Activated T-helper 1 cell treated with Interleukin-2 at 50 U/mL for 16 hours (primary cell): ENCODE measurements at regions not wholly inside any gene's neighbourhood (a gene's known extent, or its start where the extent isn't known, plus 50 kb on each side); places are given as distances from the start of the nearest gene placed in this dataset.
"Not testable (repeated sequence)": the region's sequence is repeated elsewhere in the genome, so short reads cannot be mapped to it uniquely, and the experiment has no call there.

ENCODE experiments used
- DNase-seq: peaks from one replicate; pipeline ENCODE4 v3.0.0-alpha.2; 2020; ENCODE audit warnings: low read depth

- no peak for DNase-seq
These were observed 1072.1 kb downstream of the NXPH1 start for GRCh38 chr7:9505516-9505915.

- no peak for DNase-seq
These were observed 1073.9 kb downstream of the NXPH1 start for GRCh38 chr7:9507290-9507689.

DNA sequence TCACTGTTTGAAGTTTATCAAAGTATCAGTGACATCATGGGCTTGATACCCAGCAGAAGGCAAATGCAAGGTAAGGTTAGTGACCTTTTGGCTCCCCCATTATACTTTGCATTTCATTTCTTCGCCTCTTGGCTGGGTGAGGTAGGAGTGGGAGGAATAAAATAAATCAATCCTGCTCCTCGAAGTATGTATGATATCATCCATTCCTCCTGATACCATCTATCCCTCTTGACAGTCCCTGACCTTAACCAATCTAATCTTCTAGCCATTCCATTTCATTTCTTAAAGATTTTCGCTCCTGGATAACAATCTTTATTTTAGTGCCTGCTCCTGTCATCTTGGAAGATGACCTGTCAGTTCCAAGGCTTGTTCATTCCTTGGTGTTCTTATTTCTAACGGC, 1083.3 kb downstream of the NXPH1 start:
- no peak for DNase-seq

- no peak for DNase-seq
These were observed 1090.2 kb downstream of the NXPH1 start for GRCh38 chr7:9523579-9523978.

DNA sequence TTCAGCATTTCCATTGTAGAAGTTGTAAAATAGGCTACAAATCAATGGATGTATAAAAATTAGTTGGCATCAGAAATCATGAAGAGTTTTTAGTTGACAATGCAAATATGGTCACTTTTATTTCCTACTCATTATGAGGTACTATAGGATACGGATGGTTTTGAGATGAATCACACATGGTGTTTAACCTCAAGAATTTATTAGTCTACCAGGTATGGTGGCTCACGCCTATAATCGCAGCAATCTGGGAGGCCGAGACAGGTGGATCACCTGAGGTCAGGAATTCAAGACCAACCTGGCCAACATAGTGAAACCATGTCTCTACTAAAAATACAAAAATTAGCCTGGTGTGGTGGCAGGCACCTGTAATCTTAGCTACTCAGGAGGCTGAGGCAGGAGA, 1119.0 kb downstream of the NXPH1 start:
- not testable (repeated sequence) for DNase-seq

GRCh38 chr7:9557853-9558252, 1124.4 kb downstream of the NXPH1 start:
- DNase-seq = no peak

DNA sequence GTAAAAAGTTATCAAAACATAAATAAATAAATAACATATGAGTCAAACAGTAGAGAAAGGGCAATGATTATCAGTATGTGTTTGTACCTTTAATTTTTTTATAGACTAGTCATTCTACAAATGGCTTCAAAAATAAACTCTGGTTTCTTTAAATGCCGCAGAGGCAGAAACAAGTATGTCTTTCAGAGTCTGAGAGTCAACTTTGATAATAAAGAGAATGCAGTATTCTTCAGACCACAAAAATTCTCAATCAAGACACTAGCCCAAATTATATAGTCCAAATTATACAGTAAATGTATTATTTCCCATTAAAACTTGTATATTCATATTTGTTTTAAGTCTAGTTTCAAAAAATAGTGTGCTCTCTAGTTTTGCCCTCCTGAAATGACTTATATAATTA, 1142.3 kb downstream of the NXPH1 start:
- DNase-seq = no peak

- DNase-seq = no peak
These were observed 1149.4 kb downstream of the NXPH1 start for GRCh38 chr7:9582824-9583223.

- DNase-seq = no peak
These were observed 1165.0 kb downstream of the NXPH1 start for GRCh38 chr7:9598411-9598810.

GRCh38 chr7:9600974-9601373, 1167.6 kb downstream of the NXPH1 start:
- no peak for DNase-seq

GRCh38 chr7:9603291-9603690, 1169.9 kb downstream of the NXPH1 start:
- no peak for DNase-seq

DNA sequence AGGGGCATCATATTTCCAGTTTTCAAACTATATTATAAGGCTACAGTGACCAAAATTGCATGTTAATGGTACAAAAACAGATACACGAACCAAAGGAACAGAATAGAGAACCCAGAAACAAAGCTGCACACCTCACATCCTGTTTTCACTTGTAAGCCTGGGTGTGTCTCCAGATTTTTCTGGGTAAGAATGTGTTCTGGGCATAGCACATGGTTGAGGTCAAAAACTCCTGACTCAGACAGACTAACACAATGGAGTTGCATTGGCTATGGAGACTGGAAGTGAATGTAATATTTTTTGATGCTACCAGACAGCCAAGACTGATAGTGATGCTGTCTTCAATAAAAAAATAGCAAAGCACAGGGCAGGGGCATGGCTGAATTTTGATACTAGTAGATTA, 1175.2 kb downstream of the NXPH1 start:
- DNase-seq = no peak

DNA sequence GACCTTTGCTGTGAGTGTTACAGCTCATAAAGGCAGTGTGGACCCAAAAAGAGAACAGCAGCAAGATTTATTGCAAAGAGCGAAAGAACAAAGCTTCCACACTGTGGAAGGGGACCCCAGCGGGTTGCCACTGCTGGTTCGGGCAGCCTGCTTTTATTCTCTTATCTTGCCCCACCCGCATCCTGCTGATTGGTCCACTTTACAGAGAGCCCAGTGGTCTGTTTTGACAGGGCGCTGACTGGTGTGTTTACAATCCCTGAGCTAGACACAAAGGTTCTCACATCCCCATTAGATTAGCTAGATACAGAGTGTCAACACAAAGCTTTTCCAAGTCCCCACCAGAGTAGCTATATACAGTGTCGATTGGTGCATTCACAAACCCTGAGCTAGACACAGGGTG, 1187.5 kb downstream of the NXPH1 start:
- DNase-seq = not testable (repeated sequence)

- not testable (repeated sequence) for DNase-seq
These were observed 1188.0 kb downstream of the NXPH1 start for GRCh38 chr7:9621306-9621902.

- DNase-seq = no peak
These were observed 1188.5 kb downstream of the NXPH1 start for GRCh38 chr7:9621927-9622326.

DNA sequence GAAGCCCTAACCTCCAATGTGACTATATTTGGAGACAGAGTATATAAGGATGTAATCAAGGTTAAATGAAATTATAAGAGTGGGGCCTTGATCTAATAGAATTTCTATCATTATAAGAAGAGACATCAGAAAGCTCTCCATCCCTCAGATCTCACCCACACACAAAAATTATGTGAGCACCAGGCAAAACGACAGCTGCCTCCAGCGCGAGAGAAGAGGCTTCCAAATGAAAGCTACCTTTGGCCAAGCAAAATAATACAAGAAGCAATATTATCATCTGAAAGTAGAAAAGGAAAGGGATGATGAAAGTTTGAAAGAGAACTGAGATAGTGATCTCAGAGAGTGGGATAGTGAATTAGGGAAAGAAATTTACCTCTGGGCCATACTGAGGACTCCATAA, 1192.5 kb downstream of the NXPH1 start:
- DNase-seq = no peak

GRCh38 chr7:9645756-9646155, 1212.3 kb downstream of the NXPH1 start:
- DNase-seq = no peak

GRCh38 chr7:9657257-9657656, 1223.8 kb downstream of the NXPH1 start:
- no peak for DNase-seq

DNA sequence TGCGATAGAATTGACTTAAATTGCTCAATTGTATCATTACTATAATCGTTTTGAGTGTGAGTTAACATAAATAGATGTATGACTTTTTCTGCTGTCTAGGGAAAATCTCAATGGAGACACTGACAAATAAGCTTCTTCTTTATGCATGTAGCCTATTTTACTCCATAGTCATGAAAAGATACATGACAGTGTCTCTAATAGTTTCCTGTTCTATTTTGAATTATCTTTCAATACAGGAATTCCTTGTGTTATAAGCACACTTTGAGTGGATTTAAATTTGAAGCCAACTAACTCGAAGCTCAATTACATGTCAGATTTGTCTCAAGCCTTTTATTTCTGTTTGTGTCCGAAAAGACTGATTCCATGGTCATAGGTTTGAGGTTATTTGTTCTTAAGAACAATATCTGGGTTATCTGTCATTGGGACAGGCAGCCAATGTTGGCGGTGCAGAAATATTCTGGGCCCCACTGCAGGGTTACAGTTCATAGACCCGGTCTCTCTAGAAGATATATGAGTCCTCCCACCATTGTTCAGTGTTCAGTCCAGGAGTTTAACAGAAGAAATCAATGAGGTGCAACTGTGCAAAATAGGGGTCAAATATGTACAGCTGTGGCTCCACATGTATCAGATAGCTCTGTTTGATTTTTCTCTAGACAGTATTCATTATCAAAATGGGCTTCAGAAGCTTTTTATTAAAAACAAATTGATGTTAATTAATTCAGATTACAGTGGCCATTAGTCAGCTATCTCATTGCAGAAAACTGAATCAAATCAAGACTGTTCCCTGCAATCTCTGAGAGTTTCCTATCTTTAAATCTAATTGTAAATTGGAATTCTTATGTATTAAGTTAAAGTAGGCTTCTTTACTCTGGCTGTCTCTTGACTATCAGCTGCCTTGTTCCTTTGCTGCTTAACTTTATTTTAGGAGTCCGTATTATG, 1238.8 kb downstream of the NXPH1 start:
- DNase-seq = no peak

DNA sequence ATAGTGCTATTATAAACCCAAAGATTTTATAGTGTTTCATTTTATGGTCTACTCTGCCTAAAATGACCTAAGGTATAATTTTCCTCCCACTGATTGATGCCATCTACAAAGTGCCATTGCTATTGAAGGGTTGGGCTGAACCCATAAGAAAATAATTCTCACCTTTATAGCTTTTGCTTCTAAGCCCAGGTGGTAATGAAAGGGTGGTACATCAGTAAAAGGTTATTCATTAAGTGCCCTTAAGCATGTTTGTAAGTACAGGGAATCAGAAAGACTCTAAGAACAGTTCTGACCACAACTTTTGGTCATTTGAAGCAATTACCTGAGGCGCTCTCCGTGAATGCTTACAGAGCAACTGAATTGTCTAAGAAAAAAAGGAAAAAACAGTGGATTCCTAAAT, 1247.3 kb downstream of the NXPH1 start:
- no peak for DNase-seq

DNA sequence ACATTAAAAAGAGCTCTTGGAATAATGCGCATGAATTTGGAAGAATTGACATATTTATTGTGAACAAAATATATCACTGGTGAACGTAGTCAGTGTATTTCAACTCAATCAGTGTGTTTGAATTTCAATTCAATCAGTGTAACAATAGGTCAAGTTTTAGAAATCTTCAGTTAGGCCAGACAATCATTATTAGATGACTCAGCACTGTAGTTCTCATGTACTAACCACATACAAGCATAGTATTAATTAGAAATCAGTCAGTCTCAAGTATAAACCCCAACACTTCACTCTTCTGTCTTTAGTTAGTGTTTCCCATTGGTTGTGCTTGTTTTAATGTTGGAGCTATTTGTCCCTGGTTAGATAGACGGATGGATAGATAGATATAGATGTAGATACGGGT, 1247.9 kb downstream of the NXPH1 start:
- no peak for DNase-seq

DNA sequence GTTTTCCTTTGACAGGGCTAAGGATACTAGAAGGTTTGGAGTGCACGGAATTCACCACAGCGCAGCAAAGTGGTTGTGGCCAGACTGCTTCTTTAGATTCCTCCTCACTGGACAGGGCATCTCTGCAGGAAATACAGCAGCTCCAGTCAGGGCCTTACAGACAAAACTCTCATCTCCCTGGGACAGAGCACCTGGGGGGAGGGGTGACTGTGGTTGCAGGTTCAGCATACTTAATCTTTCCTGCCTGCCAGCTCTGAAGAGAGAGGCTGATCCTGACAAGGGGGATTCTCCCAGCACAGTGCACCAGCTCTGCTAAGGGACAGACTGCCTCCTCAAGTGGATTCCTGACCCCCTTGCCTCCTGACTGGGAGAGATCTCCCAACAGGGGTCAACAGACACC, 1257.9 kb downstream of the NXPH1 start:
- DNase-seq = no peak

GRCh38 chr7:9698375-9698774, 1265.0 kb downstream of the NXPH1 start:
- no peak for DNase-seq

- no peak for DNase-seq
These were observed 1264.5 kb upstream of the PHF14 start for GRCh38 chr7:9709216-9709615.
